HCT116 (cell line): ENCODE measurements at regions not wholly inside any gene's neighbourhood (a gene's known extent, or its start where the extent isn't known, plus 50 kb on each side); places are given as distances from the start of the nearest gene placed in this dataset.

ENCODE experiments used
- ATAC-seq: fragments of 200-7000 bp; cut with Tn5 transposase; 2 replicates; pipeline ENCODE4 v1.9.1; 2020; ENCODE audit warnings: mild to moderate bottlenecking, moderate library complexity
- BruUV-seq: library from RNA; stranded (reverse); fragments of 400-500 nt; replicated peaks from 2 replicates; lab custom pipeline; 2021; lab: Mats Ljungman, UMichigan
- CTCF ChIA-PET: fragments of 300-600 bp; sonication (Branson Sonifier 250); formaldehyde crosslinking; loops from one replicate; lab custom pipeline; 2021; ENCODE audit warnings: antibody characterized with exemption; lab: Charles Lee
- POLR2A ChIA-PET: fragments of 300-600, 350-600 bp; sonication (Branson Sonifier 250); formaldehyde crosslinking; loops from one replicate; lab custom pipeline; 2021; ENCODE audit warnings: antibody characterized with exemption; lab: Charles Lee
- RAD21 ChIA-PET, 2 experiments: fragments of 300-600 bp; sonication (Branson Sonifier 250); formaldehyde crosslinking; loops; one replicate each; lab custom pipeline; 2023; ENCODE audit warnings: low total read pairs in 2 of 2; ENCODE audit not compliant: uncharacterized antibody in 2 of 2, unreplicated experiment in 2 of 2, low non-redundant PET in 1 of 2; lab: Charles Lee
- DNase-seq: peaks from one replicate; pipeline ENCODE4 v3.0.0-alpha.2; 2010; ENCODE audit warnings: low read depth, low spot score
- H2AFZ ChIP-seq: fragments of 200-600 bp; shearing (Covaris generic), sonication (generic); 2 replicates; pipeline ENCODE4 v1.6.1; 2017; ENCODE audit warnings: low read depth, mixed run types, mixed read lengths, antibody characterized with exemption, low read length; ENCODE audit not compliant: poor library complexity, severe bottlenecking
- H3K27ac ChIP-seq: 2 replicates; pipeline ENCODE4 v1.5.1; 2012; ENCODE audit warnings: low read depth, low read length
- H3K27me3 ChIP-seq: fragments of 200-600 bp; sonication (generic); 2 replicates; pipeline ENCODE4 v1.6.1; 2016; ENCODE audit warnings: mixed run types, low read length, mixed read lengths; ENCODE audit not compliant: insufficient read depth
- H3K36me3 ChIP-seq, 2 experiments: fragments of 200-500 bp in 1 of 2; fragments of 200-600 bp in 1 of 2; sonication (Bioruptor generic) in 1 of 2; sonication (generic) in 1 of 2; 2 replicates each; pipeline versions ENCODE4 v1.5.1 to v1.6.1; 2014 to 2016; ENCODE audit warnings: low read length in 2 of 2, inconsistent platforms in 1 of 2, mixed read lengths in 1 of 2, mixed run types in 1 of 2; ENCODE audit not compliant: insufficient read depth in 2 of 2, control insufficient read depth in 1 of 2
- H3K4me1 ChIP-seq, 2 experiments: fragments of 200-600 bp in 1 of 2; sonication (generic) in 1 of 2; 2 replicates each; pipeline versions ENCODE4 v1.5.1 to v1.6.1; 2012 to 2017; ENCODE audit warnings: low read length in 2 of 2, inconsistent platforms in 1 of 2, mild to moderate bottlenecking in 1 of 2, mixed read lengths in 1 of 2, mixed run types in 1 of 2, moderate library complexity in 1 of 2; ENCODE audit not compliant: insufficient read depth in 2 of 2, control insufficient read depth in 1 of 2
- H3K4me2 ChIP-seq: fragments of 200-600 bp; sonication (generic); 2 replicates; pipeline ENCODE4 v1.6.1; 2017; ENCODE audit warnings: mixed run types, low read length, mixed read lengths
- H3K4me3 ChIP-seq, 2 experiments: fragments of 200-600 bp in 1 of 2; sonication (generic) in 1 of 2; replicated peaks in 1 of 2; 2 replicates each; pipeline ENCODE4 v1.5.1; 2011 to 2016; ENCODE audit warnings: low read length in 2 of 2, control low read depth in 1 of 2, low read depth in 1 of 2, mild to moderate bottlenecking in 1 of 2, mixed read lengths in 1 of 2, mixed run types in 1 of 2
- H3K79me2 ChIP-seq: fragments of 200-600 bp; sonication (generic); 2 replicates; pipeline ENCODE4 v1.6.1; 2017; ENCODE audit warnings: mild to moderate bottlenecking, mixed run types, low read length, moderate library complexity, mixed read lengths; ENCODE audit not compliant: insufficient read depth
- H3K9ac ChIP-seq: fragments of 200-600 bp; sonication (generic); 2 replicates; pipeline ENCODE4 v1.6.1; 2016; ENCODE audit warnings: low read length, mixed read lengths
- H3K9me2 ChIP-seq: fragments of 200-600 bp; sonication (generic), shearing (Covaris generic); 2 replicates; pipeline ENCODE4 v1.6.1; 2017; ENCODE audit warnings: mixed run types, mild to moderate bottlenecking, moderate library complexity; ENCODE audit not compliant: insufficient read depth
- H3K9me3 ChIP-seq, 2 experiments: fragments of 200-500 bp in 1 of 2; fragments of 200-600 bp in 1 of 2; sonication (Bioruptor generic) in 1 of 2; sonication (generic) in 1 of 2; 2 replicates each; pipeline ENCODE4 v1.6.1; 2014 to 2017; ENCODE audit warnings: low read length in 2 of 2, mixed read lengths in 2 of 2, inconsistent platforms in 1 of 2, low read depth in 1 of 2, mild to moderate bottlenecking in 1 of 2, mixed run types in 1 of 2, moderate library complexity in 1 of 2; ENCODE audit not compliant: control insufficient read depth in 1 of 2, insufficient read depth in 1 of 2
- H4K20me1 ChIP-seq: fragments of 200-600 bp; sonication (generic), shearing (Covaris generic); 2 replicates; pipeline ENCODE4 v1.6.1; 2017; ENCODE audit warnings: mixed run types, mild to moderate bottlenecking, moderate library complexity; ENCODE audit not compliant: insufficient read depth
- CBX3 ChIP-seq: IDR thresholded peaks from 2 replicates; pipeline ENCODE4 v1.6.1; 2012; ENCODE audit warnings: low read depth
- CEBPB ChIP-seq: IDR thresholded peaks from 2 replicates; pipeline ENCODE4 v1.6.1; 2012; ENCODE audit warnings: low read depth
- CTCF ChIP-seq, 3 experiments: fragments of 200-600 bp in 1 of 3; sonication (generic) in 1 of 3; IDR thresholded peaks in 2 of 3; conservative IDR thresholded peaks in 1 of 3; 2 replicates each; pipeline ENCODE4 v1.5.1; 2012 to 2017; ENCODE audit warnings: low read depth in 2 of 3, low read length in 2 of 3, antibody characterized with exemption in 1 of 3, borderline replicate concordance in 1 of 3, control low read depth in 1 of 3, mild to moderate bottlenecking in 1 of 3, mixed read lengths in 1 of 3, mixed run types in 1 of 3, moderate library complexity in 1 of 3; ENCODE audit not compliant: insufficient read depth in 1 of 3
- EGR1 ChIP-seq: IDR thresholded peaks from 2 replicates; pipeline ENCODE4 v1.6.1; 2012; ENCODE audit warnings: low read depth
- ELF1 ChIP-seq: IDR thresholded peaks from 2 replicates; pipeline ENCODE4 v1.6.1; 2012; ENCODE audit warnings: low read depth, borderline replicate concordance
- EZH2phosphoT487 ChIP-seq: fragments of 200-600 bp; IDR thresholded peaks from 2 replicates; pipeline ENCODE4 v1.6.1; 2018; ENCODE audit warnings: antibody characterized with exemption, borderline replicate concordance
- FOSL1 ChIP-seq: IDR thresholded peaks from 2 replicates; pipeline ENCODE4 v1.6.1; 2012; ENCODE audit warnings: low read depth
- JUND ChIP-seq: IDR thresholded peaks from 2 replicates; pipeline ENCODE4 v1.6.1; 2012
- MAX ChIP-seq: IDR thresholded peaks from 2 replicates; pipeline ENCODE4 v1.6.1; 2012
- POLR2AphosphoS5 ChIP-seq: IDR thresholded peaks from 2 replicates; pipeline ENCODE4 v1.6.1; 2011; ENCODE audit warnings: mild to moderate bottlenecking, low read depth, low read length, moderate library complexity
- RAD21 ChIP-seq: IDR thresholded peaks from 2 replicates; pipeline ENCODE4 v1.6.1; 2012; ENCODE audit warnings: low read depth, mild to moderate bottlenecking
- REST ChIP-seq: IDR thresholded peaks from 2 replicates; pipeline ENCODE4 v1.6.1; 2012; ENCODE audit warnings: low read depth
- SIN3A ChIP-seq: IDR thresholded peaks from 2 replicates; pipeline ENCODE4 v1.6.1; 2012; ENCODE audit warnings: low read depth
- SP1 ChIP-seq: IDR thresholded peaks from 2 replicates; pipeline ENCODE4 v1.6.1; 2012; ENCODE audit warnings: low read depth
- SRF ChIP-seq: IDR thresholded peaks from 2 replicates; pipeline ENCODE4 v1.6.1; 2012; ENCODE audit warnings: low read depth
- TCF7L2 ChIP-seq: IDR thresholded peaks from 2 replicates; pipeline ENCODE4 v1.7.0; 2011; ENCODE audit warnings: borderline replicate concordance, inconsistent platforms; ENCODE audit not compliant: insufficient read depth, insufficient read length; ENCODE audit errors: extremely low read depth
- intact Hi-C: fragments of 100-400 bp; cut with micrococcal nuclease; formaldehyde crosslinking; loops from 2 replicates; pipeline ENCODE4 v1.10.0; 2022
- TF ChIP-seq, protein P1 (sequence below): IDR thresholded peaks from 2 replicates; pipeline ENCODE4 v1.6.1; 2011; ENCODE audit warnings: mild to moderate bottlenecking, low read length, moderate library complexity; ENCODE audit not compliant: insufficient replicate concordance; ENCODE audit errors: extremely low read depth

DNA sequence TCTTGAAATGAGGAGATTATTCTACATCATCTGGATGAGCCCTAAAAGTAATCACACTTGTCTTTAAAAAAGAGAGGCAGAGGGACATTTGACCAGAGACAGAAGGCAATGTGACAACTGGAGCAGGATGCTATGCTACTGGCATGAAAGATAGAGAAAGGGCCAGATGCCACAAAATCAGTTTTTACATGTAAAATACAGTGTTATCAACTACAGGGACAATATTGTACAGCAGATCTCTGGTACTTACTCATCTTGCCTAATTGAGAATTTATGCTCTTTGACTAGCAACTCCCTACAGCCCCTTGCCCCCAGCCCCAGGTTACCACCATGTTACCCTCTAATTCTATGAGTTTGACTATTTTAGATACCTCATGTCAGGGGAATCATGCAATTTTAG, 633.4 kb downstream of the LTN1 start:
- Histone ChIP-seq H3K4me2 (no peak overlapping the region), H2AFZ (no peak overlapping the region), H3K4me3 (no peak overlapping the region), H4K20me1 (no peaks in the 10 kb centered on the region), H3K9ac (no peak overlapping the region), H3K36me3 (no peaks in the 10 kb centered on the region), H3K27ac (no peak overlapping the region), H3K79me2 (no peaks in the 10 kb centered on the region), H3K9me3 (peaks cover 0 to 17% of the 10 kb centered on the region in 2 experiments; a peak in 2 of 4 replicates), H3K9me2 (no peaks in the 10 kb centered on the region), H3K4me1 (no peaks in the 10 kb centered on the region), H3K27me3 (no peaks in the 10 kb centered on the region)
- ChIA-PET CTCF (no interaction called here), POLR2A (no interaction called here), RAD21 (no interaction called here)
- intact Hi-C loops: no loop called here
- TF ChIP-seq EZH2phosphoT487 (no peak), MAX (no peak), SP1 (no peak), SRF (no peak), TCF7L2 (no peak), SIN3A (no peak), CBX3 (no peak), FOSL1 (no peak), EGR1 (no peak), RAD21 (no peak), JUND (no peak), ELF1 (no peak), CEBPB (no peak), POLR2AphosphoS5 (no peak), CTCF (IDR thresholded peaks at IDR 0.05 in 2 of 3, conservative IDR thresholded peaks at IDR 0.05 in 1 of 3; ENCODE audit: borderline replicate concordance in 1 of 3, insufficient read depth in 1 of 3, low read depth in 2 of 3, low read length in 2 of 3) (no peak), REST (no peak)
- TF ChIP-seq, protein P1, sequence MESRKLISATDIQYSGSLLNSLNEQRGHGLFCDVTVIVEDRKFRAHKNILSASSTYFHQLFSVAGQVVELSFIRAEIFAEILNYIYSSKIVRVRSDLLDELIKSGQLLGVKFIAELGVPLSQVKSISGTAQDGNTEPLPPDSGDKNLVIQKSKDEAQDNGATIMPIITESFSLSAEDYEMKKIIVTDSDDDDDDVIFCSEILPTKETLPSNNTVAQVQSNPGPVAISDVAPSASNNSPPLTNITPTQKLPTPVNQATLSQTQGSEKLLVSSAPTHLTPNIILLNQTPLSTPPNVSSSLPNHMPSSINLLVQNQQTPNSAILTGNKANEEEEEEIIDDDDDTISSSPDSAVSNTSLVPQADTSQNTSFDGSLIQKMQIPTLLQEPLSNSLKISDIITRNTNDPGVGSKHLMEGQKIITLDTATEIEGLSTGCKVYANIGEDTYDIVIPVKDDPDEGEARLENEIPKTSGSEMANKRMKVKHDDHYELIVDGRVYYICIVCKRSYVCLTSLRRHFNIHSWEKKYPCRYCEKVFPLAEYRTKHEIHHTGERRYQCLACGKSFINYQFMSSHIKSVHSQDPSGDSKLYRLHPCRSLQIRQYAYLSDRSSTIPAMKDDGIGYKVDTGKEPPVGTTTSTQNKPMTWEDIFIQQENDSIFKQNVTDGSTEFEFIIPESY: no peak
- DNase-seq (no peak), ATAC-seq (no peak)
- BruUV-seq: no TSS peak
